Prostate gland (tissue), 2 donors: ENCODE measurements at regions not wholly inside any gene's neighbourhood (a gene's known extent, or its start where the extent isn't known, plus 50 kb on each side); places are given as distances from the start of the nearest gene placed in this dataset.

Experiments used
- DNase-seq: peaks from one replicate; pipeline ENCODE4 v3.0.0-alpha.2; 2019; ENCODE audit warnings: low spot score
- H3K27ac ChIP-seq, 2 donors: fragments of 200-600 bp; sonication (generic); 2 replicates each; pipeline ENCODE4 v1.5.1; 2017 to 2019
- H3K27me3 ChIP-seq: fragments of 200-600 bp; sonication (generic); replicated peaks from 2 replicates; pipeline ENCODE4 v1.5.1; 2019; ENCODE audit not compliant: insufficient read depth
- H3K36me3 ChIP-seq, 2 donors: fragments of 200-600 bp; sonication (generic); 1 replicate in 1 of 2; 2 replicates in 1 of 2; pipeline versions ENCODE4 v1.5.1 to v1.8.1; 2017 to 2019
- H3K4me1 ChIP-seq: fragments of 200-600 bp; sonication (generic); replicated peaks from 2 replicates; pipeline ENCODE4 v1.5.1; 2019
- H3K4me3 ChIP-seq, 2 donors: fragments of 200-600 bp; sonication (generic); 2 replicates each; pipeline ENCODE4 v1.5.1; 2017 to 2019
- H3K9me3 ChIP-seq: fragments of 200-600 bp; sonication (generic); 2 replicates; pipeline ENCODE4 v1.5.1; 2017
- CTCF ChIP-seq, 4 experiments: fragments of 200-600 bp in 2 of 4; fragments of 450-650 bp in 2 of 4; sonication (generic) in 2 of 4; IDR thresholded peaks; 1 replicate in 3 of 4; 2 replicates in 1 of 4; pipeline ENCODE4 v1.5.1; 2016 to 2019; ENCODE audit warnings: antibody characterized with exemption in 4 of 4, mild to moderate bottlenecking in 2 of 4, moderate library complexity in 2 of 4
- POLR2A ChIP-seq: fragments of 450-650 bp; IDR thresholded peaks from one replicate; pipeline ENCODE4 v1.6.1; 2016; ENCODE audit warnings: antibody characterized with exemption, mild to moderate bottlenecking
- POLR2AphosphoS5 ChIP-seq: sonication (generic); formaldehyde crosslinking; IDR thresholded peaks from one replicate; pipeline ENCODE4 v1.6.1; 2017; ENCODE audit warnings: antibody characterized with exemption
- WGBS: methylation state at CpG from one replicate; pipeline ENCODE4 v1.1.5; 2018; 5-methylcytosine and 5-hydroxymethylcytosine counted together
- intact Hi-C: fragments of 100-400 bp; cut with DNase I; formaldehyde crosslinking; loops from one replicate; pipeline ENCODE4 v1.14.2; 2022

GRCh38 chr11:43212279-43212678 lies 99.5 kb upstream of the API5 start:
- Histone ChIP-seq H3K27ac (no peak overlapping the region), H3K4me3 (no peak overlapping the region), H3K36me3 (no peaks in the 10 kb centered on the region), H3K27me3 (no peaks in the 10 kb centered on the region), H3K9me3 (no peaks in the 10 kb centered on the region), H3K4me1 (no peaks in the 10 kb centered on the region)
- TF ChIP-seq POLR2AphosphoS5 = no peak
- TF ChIP-seq CTCF (IDR thresholded peaks at IDR 0.05) = no peak
- no peak for TF ChIP-seq POLR2A
- 76% methylated on average over 10 of the region's 10 CpGs for WGBS
- DNase-seq = no peak
- intact Hi-C loops = no loop called here

GRCh38 chr11:43214471-43214870 lies 97.3 kb upstream of the API5 start:
- 27% methylated on average over 1 of the region's 1 CpG for WGBS
- intact Hi-C loops = no loop called here
- Histone ChIP-seq H3K36me3 (no peaks in the 10 kb centered on the region), H3K4me3 (no peak overlapping the region), H3K27ac (no peak overlapping the region), H3K4me1 (no peaks in the 10 kb centered on the region), H3K9me3 (no peaks in the 10 kb centered on the region), H3K27me3 (no peaks in the 10 kb centered on the region)
- no peak for DNase-seq
- no peak for TF ChIP-seq POLR2A
- TF ChIP-seq CTCF (IDR thresholded peaks at IDR 0.05) = no peak
- TF ChIP-seq POLR2AphosphoS5 = no peak

GRCh38 chr11:43217849-43218248 lies 93.9 kb upstream of the API5 start:
- no peaks in the 10 kb centered on the region for H3K36me3 ChIP-seq
- intact Hi-C loops = no loop called here
- no peaks in the 10 kb centered on the region for H3K9me3 ChIP-seq
- H3K4me1 ChIP-seq = no peaks in the 10 kb centered on the region
- TF ChIP-seq POLR2A (no peak), CTCF (IDR thresholded peaks at IDR 0.05) (no peak), POLR2AphosphoS5 (no peak)
- no peak overlapping the region for H3K27ac ChIP-seq
- no peak for DNase-seq
- no peaks in the 10 kb centered on the region for H3K27me3 ChIP-seq
- 76% methylated on average over 7 of the region's 7 CpGs for WGBS
- no peak overlapping the region for H3K4me3 ChIP-seq

GRCh38 chr11:43222215-43222614 lies 89.6 kb upstream of the API5 start:
- H3K36me3 ChIP-seq = no peaks in the 10 kb centered on the region
- no peaks in the 10 kb centered on the region for H3K4me1 ChIP-seq
- H3K9me3 ChIP-seq = no peaks in the 10 kb centered on the region
- DNase-seq = no peak
- intact Hi-C loops = no loop called here
- TF ChIP-seq CTCF (IDR thresholded peaks at IDR 0.05) (no peak), POLR2AphosphoS5 (no peak), POLR2A (no peak)
- H3K4me3 ChIP-seq = no peak overlapping the region
- no peak overlapping the region for H3K27ac ChIP-seq
- no peaks in the 10 kb centered on the region for H3K27me3 ChIP-seq

- H3K27ac ChIP-seq = no peak overlapping the region
- H3K27me3 ChIP-seq = no peaks in the 10 kb centered on the region
- WGBS = 80% methylated on average over 3 of the region's 3 CpGs
- TF ChIP-seq POLR2A = no peak
- TF ChIP-seq POLR2AphosphoS5 = no peak
- TF ChIP-seq CTCF (IDR thresholded peaks at IDR 0.05) = no peak
- H3K36me3 ChIP-seq = no peaks in the 10 kb centered on the region
- intact Hi-C loops = no loop called here
- no peak for DNase-seq
- no peak overlapping the region for H3K4me3 ChIP-seq
- no peaks in the 10 kb centered on the region for H3K9me3 ChIP-seq
- H3K4me1 ChIP-seq = no peaks in the 10 kb centered on the region
These were observed 88.8 kb upstream of the API5 start for GRCh38 chr11:43223026-43223425.
